Stomach (tissue), 8 donors: ENCODE measurements at regions not wholly inside any gene's neighbourhood (a gene's known extent, or its start where the extent isn't known, plus 50 kb on each side); places are given as distances from the start of the nearest gene placed in this dataset.
A peak's percentile ranks its signal among the peaks of the same experiment; 100 is the strongest.

Experiments used
- DNase-seq, 2 donors: peaks; one replicate each; pipeline versions ENCODE4 v3.0.0 to v3.0.0-alpha.2; 2013 to 2019
- H3K27ac ChIP-seq, 5 donors: fragments of 200-600 bp in 4 of 5; sonication (generic) in 4 of 5; one replicate each; pipeline ENCODE4 v1.5.1; 2013 to 2019; ENCODE audit warnings: mild to moderate bottlenecking in 1 of 5, moderate library complexity in 1 of 5
- H3K27me3 ChIP-seq, 3 donors: fragments of 200-600 bp; sonication (generic); one replicate each; pipeline ENCODE4 v1.5.1; 2017 to 2019; ENCODE audit warnings: mixed run types in 1 of 3
- H3K36me3 ChIP-seq, 4 donors: fragments of 200-600 bp; sonication (generic); 1 replicate in 3 of 4; 2 replicates in 1 of 4; pipeline ENCODE4 v1.5.1; 2016 to 2019
- H3K4me1 ChIP-seq, 4 donors: fragments of 200-600 bp; sonication (generic); one replicate each; pipeline ENCODE4 v1.5.1; 2016 to 2019
- H3K4me3 ChIP-seq, 4 donors: fragments of 200-600 bp; sonication (generic) in 3 of 4; one replicate each; pipeline ENCODE4 v1.5.1; 2016 to 2019; ENCODE audit warnings: mild to moderate bottlenecking in 1 of 4
- H3K9me3 ChIP-seq, 4 donors: fragments of 200-600 bp; sonication (generic); one replicate each; pipeline ENCODE4 v1.5.1; 2016 to 2019
- EP300 ChIP-seq: sonication (generic); formaldehyde crosslinking; IDR thresholded peaks from one replicate; pipeline ENCODE4 v1.6.1; 2017; ENCODE audit warnings: antibody characterized with exemption
- POLR2A ChIP-seq, 4 donors: fragments of 450-650 bp; IDR thresholded peaks; one replicate each; pipeline ENCODE4 v1.6.1; 2016; ENCODE audit warnings: antibody characterized with exemption in 4 of 4, control low read depth in 2 of 4, mild to moderate bottlenecking in 1 of 4, moderate library complexity in 1 of 4
- POLR2AphosphoS5 ChIP-seq, 3 donors: sonication (generic); formaldehyde crosslinking; IDR thresholded peaks; one replicate each; pipeline ENCODE4 v1.6.1; 2016; ENCODE audit warnings: antibody characterized with exemption in 3 of 3
- WGBS, 5 donors: extraction: QIAGEN DNeasy Blood & Tissue Kit in 3 of 5; methylation state at CpG; one replicate each; pipeline versions ENCODE4 v1.1.5 to v1.1.7; 2013 to 2018; 5-methylcytosine and 5-hydroxymethylcytosine counted together
- intact Hi-C: fragments of 100-400 bp; cut with DNase I; formaldehyde crosslinking; loops from one replicate; pipeline ENCODE4 v1.15.1; 2023; ENCODE audit warnings: low total_unique reads
- TF ChIP-seq, protein P1 (sequence below), 7 experiments: fragments of 450-650 bp in 4 of 7; fragments of 200-600 bp in 3 of 7; sonication (generic) in 3 of 7; IDR thresholded peaks; one replicate each; pipeline ENCODE4 v1.5.1; 2016 to 2019; ENCODE audit warnings: antibody characterized with exemption in 7 of 7, control low read depth in 2 of 7, mild to moderate bottlenecking in 1 of 7
- donor health status: healthy with polysubstance abuse.
- donor health status: Bipolar disorder and iron deficiency.
- donor health status: healthy.

DNA sequence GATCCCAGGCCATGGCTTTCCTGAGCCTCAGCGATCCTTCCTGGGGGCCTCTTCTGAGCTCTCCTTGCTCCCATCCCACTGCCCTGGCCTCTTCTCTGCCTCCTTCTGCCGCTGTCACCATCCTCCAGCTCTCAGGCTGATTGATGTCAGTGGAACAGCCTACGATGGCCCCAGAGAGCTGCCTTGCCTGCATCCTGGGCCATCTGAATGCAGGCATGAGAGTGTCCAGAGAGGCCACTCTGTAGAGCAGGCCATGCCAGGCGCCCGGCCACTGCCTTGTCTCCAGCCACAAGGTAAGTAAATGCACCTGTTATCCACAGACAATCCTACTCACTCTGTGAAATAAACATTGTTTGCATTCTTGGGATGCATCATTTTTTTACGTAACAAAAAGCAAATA is 171.4 kb upstream of the PPP2R2D start:
- 70 to 81% (median 75%) methylated on average over 6 of the region's 6 CpGs for WGBS, 5 donors
- Histone ChIP-seq H3K9me3 (peaks cover 0 to 15% (median 13%) of the 10 kb centered on the region in 4 donors), H3K36me3 (no peaks in the 10 kb centered on the region), H3K4me3 (no peak overlapping the region), H3K27ac (no peak overlapping the region), H3K27me3 (peaks cover 0 to 9% (median 0%) of the 10 kb centered on the region in 3 donors), H3K4me1 (peaks cover 0 to 12% (median 10%) of the 10 kb centered on the region in 4 donors)
- intact Hi-C loops, result no loop called here
- TF ChIP-seq POLR2AphosphoS5 (IDR thresholded peaks at IDR 0.05) (no peak), POLR2A (IDR thresholded peaks at IDR 0.05) (no peak), EP300 (no peak)
- TF ChIP-seq, protein P1, sequence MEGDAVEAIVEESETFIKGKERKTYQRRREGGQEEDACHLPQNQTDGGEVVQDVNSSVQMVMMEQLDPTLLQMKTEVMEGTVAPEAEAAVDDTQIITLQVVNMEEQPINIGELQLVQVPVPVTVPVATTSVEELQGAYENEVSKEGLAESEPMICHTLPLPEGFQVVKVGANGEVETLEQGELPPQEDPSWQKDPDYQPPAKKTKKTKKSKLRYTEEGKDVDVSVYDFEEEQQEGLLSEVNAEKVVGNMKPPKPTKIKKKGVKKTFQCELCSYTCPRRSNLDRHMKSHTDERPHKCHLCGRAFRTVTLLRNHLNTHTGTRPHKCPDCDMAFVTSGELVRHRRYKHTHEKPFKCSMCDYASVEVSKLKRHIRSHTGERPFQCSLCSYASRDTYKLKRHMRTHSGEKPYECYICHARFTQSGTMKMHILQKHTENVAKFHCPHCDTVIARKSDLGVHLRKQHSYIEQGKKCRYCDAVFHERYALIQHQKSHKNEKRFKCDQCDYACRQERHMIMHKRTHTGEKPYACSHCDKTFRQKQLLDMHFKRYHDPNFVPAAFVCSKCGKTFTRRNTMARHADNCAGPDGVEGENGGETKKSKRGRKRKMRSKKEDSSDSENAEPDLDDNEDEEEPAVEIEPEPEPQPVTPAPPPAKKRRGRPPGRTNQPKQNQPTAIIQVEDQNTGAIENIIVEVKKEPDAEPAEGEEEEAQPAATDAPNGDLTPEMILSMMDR (IDR thresholded peaks at IDR 0.05), result no peak
- DNase-seq, result peak in 1 of 2 donors; percentile 4

- no peak for TF ChIP-seq POLR2A (IDR thresholded peaks at IDR 0.05)
- TF ChIP-seq EP300, result no peak
- TF ChIP-seq, protein P1 (IDR thresholded peaks at IDR 0.05), result no peak
- no peak for TF ChIP-seq POLR2AphosphoS5 (IDR thresholded peaks at IDR 0.05)
- peak in 1 of 2 donors; percentile 21 for DNase-seq
These were observed 170.7 kb upstream of the PPP2R2D start for GRCh38 chr10:131729938-131730660.

GRCh38 chr10:131730771-131731497 is 169.9 kb upstream of the PPP2R2D start:
- TF ChIP-seq EP300 (no peak), POLR2A (IDR thresholded peaks at IDR 0.05) (no peak), POLR2AphosphoS5 (IDR thresholded peaks at IDR 0.05) (no peak)
- TF ChIP-seq, protein P1 (IDR thresholded peaks at IDR 0.05), result no peak
- WGBS, 5 donors, result 80 to 87% (median 84%) methylated on average over 18 of the region's 18 CpGs

More at GRCh38 chr10:131729938-131730660, 170.7 kb upstream of the PPP2R2D start:
- Histone ChIP-seq H3K36me3 (no peaks in the 10 kb centered on the region), H3K9me3 (peaks cover 0 to 15% (median 13%) of the 10 kb centered on the region in 4 donors), H3K4me1 (peaks cover 0 to 12% (median 10%) of the 10 kb centered on the region in 4 donors), H3K27ac (no peak overlapping the region), H3K4me3 (no peak overlapping the region), H3K27me3 (peaks cover 0 to 8% (median 0%) of the 10 kb centered on the region in 3 donors)
- intact Hi-C loops, result no loop called here
- 47 to 57% (median 53%) methylated on average over 12 to 14 of the region's 14 CpGs for WGBS, 5 donors

GRCh38 chr10:131731780-131732630 is 168.8 kb upstream of the PPP2R2D start:
- Histone ChIP-seq H3K27ac (no peak overlapping the region), H3K4me3 (no peak overlapping the region), H3K36me3 (no peaks in the 10 kb centered on the region), H3K27me3 (peaks cover 0 to under 1% (median 0%) of the 10 kb centered on the region in 3 donors), H3K9me3 (peaks cover 0 to 15% (median 13%) of the 10 kb centered on the region in 4 donors), H3K4me1 (no peaks in the 10 kb centered on the region)
- 86 to 90% (median 87%) methylated on average over 7 to 9 of the region's 9 CpGs for WGBS, 5 donors
- intact Hi-C loops, result no loop called here
- peak in 1 of 2 donors; percentile 13 for DNase-seq
- TF ChIP-seq EP300, result no peak
- TF ChIP-seq POLR2A (IDR thresholded peaks at IDR 0.05), result no peak
- TF ChIP-seq, protein P1 (IDR thresholded peaks at IDR 0.05), result no peak
- TF ChIP-seq POLR2AphosphoS5 (IDR thresholded peaks at IDR 0.05), result no peak

More at GRCh38 chr10:131730771-131731497, 169.9 kb upstream of the PPP2R2D start:
- no peaks in the 10 kb centered on the region for H3K27me3 ChIP-seq
- H3K4me3 ChIP-seq, result no peak overlapping the region
- H3K4me1 ChIP-seq, result peaks cover 0 to 10% (median 8%) of the 10 kb centered on the region in 4 donors
- intact Hi-C loops, result no loop called here
- H3K9me3 ChIP-seq, result peaks cover 0 to 15% (median 13%) of the 10 kb centered on the region in 4 donors
- no peak overlapping the region for H3K27ac ChIP-seq
- DNase-seq, result peak in 1 of 2 donors; percentile 23
- no peaks in the 10 kb centered on the region for H3K36me3 ChIP-seq
